Mammary epithelial cell (primary cell): ENCODE measurements at regions not wholly inside any gene's neighbourhood (a gene's known extent, or its start where the extent isn't known, plus 50 kb on each side); places are given as distances from the start of the nearest gene placed in this dataset.

ENCODE experiments used
- CTCF ChIP-seq, 2 donors: IDR thresholded peaks in 1 of 2; conservative IDR thresholded peaks in 1 of 2; 2 replicates each; pipeline ENCODE4 v1.5.1; 2011 to 2012; ENCODE audit warnings: inconsistent platforms in 2 of 2, low read length in 2 of 2, mild to moderate bottlenecking in 2 of 2, control low read depth in 1 of 2, low read depth in 1 of 2; ENCODE audit not compliant: insufficient read depth in 1 of 2; ENCODE audit errors: extremely low read depth in 1 of 2
- EZH2 ChIP-seq: IDR thresholded peaks from 2 replicates; pipeline ENCODE4 v1.6.1; 2012; ENCODE audit warnings: low read length, inconsistent platforms, borderline replicate concordance

- no peak for TF ChIP-seq EZH2
- TF ChIP-seq CTCF (conservative IDR thresholded peaks at IDR 0.05 in 1 of 2, IDR thresholded peaks at IDR 0.05 in 1 of 2; ENCODE audit: extremely low read depth in 1 of 2, insufficient read depth in 1 of 2, low read depth in 1 of 2, low read length in 2 of 2), result no peak
Measured at GRCh38 chr3:78459796-78460195, 1308.0 kb downstream of the ROBO1 start.
